Activated CD4-positive, alpha-beta T cell treated with anti-CD3 and anti-CD28 coated beads, Interleukin-2, amount 10 ng/mL, durations not matched to agents 24 days and 14 days (primary cell): ENCODE measurements at regions not wholly inside any gene's neighbourhood (a gene's known extent, or its start where the extent isn't known, plus 50 kb on each side); places are given as distances from the start of the nearest gene placed in this dataset.

Experiments
- DNase-seq: peaks from one replicate; pipeline ENCODE4 v3.0.0; 2022
- H3K27ac Mint-ChIP-seq: one replicate; pipeline ENCODE4 v1.8.0; 2022; ENCODE audit warnings: mild to moderate bottlenecking, mixed read lengths
- H3K27me3 Mint-ChIP-seq: one replicate; pipeline ENCODE4 v1.8.0; 2022; ENCODE audit warnings: mixed read lengths
- H3K36me3 Mint-ChIP-seq: one replicate; pipeline ENCODE4 v1.8.0; 2022; ENCODE audit warnings: low read depth, mild to moderate bottlenecking, mixed read lengths
- H3K4me1 Mint-ChIP-seq: one replicate; pipeline ENCODE4 v1.8.0; 2021; ENCODE audit warnings: mixed read lengths
- H3K4me3 Mint-ChIP-seq: one replicate; pipeline ENCODE4 v1.8.0; 2022; ENCODE audit warnings: mild to moderate bottlenecking, moderate library complexity, mixed read lengths
- H3K9me3 Mint-ChIP-seq: one replicate; pipeline ENCODE4 v1.8.0; 2021; ENCODE audit warnings: mixed read lengths
- intact Hi-C: fragments of 100-400 bp; cut with micrococcal nuclease; formaldehyde crosslinking; loops from one replicate; pipeline ENCODE4 v1.15.1; 2023

DNA sequence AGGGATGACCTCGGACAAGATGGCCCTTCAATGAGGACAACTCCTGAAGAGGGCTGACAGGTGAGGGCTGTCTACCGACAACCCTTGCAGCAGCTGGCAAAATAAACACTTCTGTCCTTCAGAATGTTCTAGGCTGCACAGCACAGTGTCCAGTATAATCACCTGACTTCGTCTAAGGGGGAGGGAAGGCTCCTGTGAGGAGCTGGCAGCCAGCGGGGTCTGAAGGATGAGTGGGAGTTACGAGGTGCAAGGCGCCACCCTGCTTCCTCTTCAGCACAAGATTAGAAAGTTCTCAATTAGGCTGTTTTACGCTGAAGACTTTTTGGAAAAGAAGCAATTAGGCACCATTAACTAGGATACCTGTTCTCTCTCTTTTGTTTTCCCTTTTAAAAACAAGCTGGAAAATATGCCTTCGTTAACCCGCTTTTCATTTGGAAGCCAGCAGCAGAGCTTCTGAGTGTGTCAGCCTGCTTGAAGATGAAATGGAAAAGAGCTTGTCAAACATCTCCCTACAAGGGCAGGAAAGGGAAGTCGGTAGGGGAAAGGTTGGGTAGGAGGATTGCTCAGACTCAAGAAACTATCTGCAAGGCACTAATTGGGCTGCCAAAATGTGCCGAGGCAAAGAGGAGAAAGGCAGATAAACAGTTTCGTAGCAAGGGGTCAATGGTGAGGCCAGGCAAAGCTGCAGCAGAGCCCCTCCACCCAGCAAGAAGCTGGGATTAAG, 592.2 kb upstream of the CADM1 start:
- Mint-ChIP-seq H3K36me3 (no peaks in the 10 kb centered on the region), H3K4me3 (no peak overlapping the region), H3K27me3 (no peaks in the 10 kb centered on the region), H3K27ac (no peak overlapping the region), H3K9me3 (no peaks in the 10 kb centered on the region), H3K4me1 (no peaks in the 10 kb centered on the region)
- intact Hi-C loops = no loop called here
- no peak for DNase-seq

DNA sequence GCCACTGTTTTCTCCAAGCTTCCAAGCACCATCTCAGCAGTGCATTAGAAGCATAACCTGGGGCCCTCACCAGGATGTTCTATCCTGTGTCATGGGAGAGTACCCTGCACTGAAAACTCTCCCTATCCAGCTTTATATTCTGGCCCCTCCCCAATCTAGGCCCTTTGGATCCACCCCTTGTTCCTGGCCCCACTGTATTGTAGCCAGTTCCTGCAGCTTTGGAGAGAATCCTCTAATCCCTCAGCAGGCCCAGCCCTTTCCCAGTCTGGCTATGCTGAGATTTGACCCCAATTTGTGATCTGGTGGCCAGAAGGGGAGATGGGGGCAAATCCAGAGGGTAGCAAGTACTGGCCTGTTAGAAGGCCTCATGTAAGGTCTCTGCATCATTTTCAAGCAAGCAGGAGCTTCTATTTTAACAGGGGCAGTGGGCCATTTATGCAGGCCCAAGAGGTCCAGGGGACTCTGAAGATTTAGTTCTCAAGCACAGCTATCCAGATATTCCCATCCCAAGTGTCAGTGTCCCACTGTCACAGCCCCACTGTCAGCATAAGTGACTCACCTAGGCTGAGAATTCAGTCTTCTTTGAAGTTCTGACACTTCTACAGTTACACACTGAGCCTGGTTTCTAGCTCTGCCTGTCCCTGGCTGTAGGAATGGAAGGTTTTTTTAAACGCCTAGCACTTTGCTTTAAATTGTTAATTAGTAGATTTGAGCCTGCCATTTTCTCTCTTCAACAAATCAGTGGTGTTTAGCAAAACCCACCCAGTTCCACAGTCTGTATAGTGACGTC, 589.5 kb upstream of the CADM1 start:
- no peak for DNase-seq
- no peaks in the 10 kb centered on the region for H3K9me3 Mint-ChIP-seq
- H3K27ac Mint-ChIP-seq = no peak overlapping the region
- H3K4me1 Mint-ChIP-seq = no peaks in the 10 kb centered on the region
- H3K36me3 Mint-ChIP-seq = no peaks in the 10 kb centered on the region
- no peak overlapping the region for H3K4me3 Mint-ChIP-seq
- no peaks in the 10 kb centered on the region for H3K27me3 Mint-ChIP-seq
- intact Hi-C loops = no loop called here

DNA sequence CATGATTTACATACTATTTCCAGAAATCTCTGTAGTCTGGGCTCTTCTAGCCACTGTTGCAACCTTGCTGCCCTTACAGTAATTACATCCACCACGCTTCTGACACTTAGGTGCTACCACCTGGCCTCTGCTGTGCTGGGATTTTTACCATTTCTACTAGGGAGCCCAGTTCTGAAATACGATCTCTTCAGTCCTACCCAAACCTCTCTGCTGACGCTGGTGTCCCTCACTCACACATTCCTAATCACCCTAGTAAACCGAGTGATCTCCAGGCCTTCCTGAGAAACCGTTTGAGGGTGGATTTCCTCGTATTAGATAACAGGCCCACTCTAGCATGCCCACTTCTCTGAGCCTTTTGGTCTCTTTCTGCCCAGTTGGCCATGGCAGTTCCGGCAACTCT, 588.9 kb upstream of the CADM1 start:
- Mint-ChIP-seq H3K36me3 (no peaks in the 10 kb centered on the region), H3K9me3 (no peaks in the 10 kb centered on the region), H3K27me3 (no peaks in the 10 kb centered on the region), H3K4me1 (no peaks in the 10 kb centered on the region), H3K27ac (no peak overlapping the region), H3K4me3 (no peak overlapping the region)
- intact Hi-C loops = no loop called here
- DNase-seq = no peak

DNA sequence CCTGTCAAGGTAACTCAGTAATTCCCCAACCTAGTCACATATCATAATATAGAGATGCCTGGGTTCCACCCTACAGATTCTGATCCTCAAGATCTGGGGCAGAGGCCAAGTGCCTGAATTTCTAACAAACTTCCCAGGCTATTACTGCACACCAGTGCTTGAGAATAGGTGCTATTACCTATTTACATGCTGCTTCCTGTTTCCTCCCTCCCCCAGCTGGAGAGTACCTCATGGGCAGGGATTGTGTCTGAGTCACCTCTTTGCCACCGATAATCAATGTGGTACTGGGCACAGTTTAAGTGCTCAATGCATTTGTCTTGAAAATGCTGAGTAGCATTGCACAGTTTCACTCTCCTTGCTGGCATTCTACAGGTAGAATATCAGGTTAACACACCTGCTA, 582.2 kb upstream of the CADM1 start:
- H3K27me3 Mint-ChIP-seq = no peaks in the 10 kb centered on the region
- H3K27ac Mint-ChIP-seq = no peak overlapping the region
- DNase-seq = no peak
- intact Hi-C loops = no loop called here
- H3K4me1 Mint-ChIP-seq = no peaks in the 10 kb centered on the region
- no peak overlapping the region for H3K4me3 Mint-ChIP-seq
- no peaks in the 10 kb centered on the region for H3K36me3 Mint-ChIP-seq
- no peaks in the 10 kb centered on the region for H3K9me3 Mint-ChIP-seq

DNA sequence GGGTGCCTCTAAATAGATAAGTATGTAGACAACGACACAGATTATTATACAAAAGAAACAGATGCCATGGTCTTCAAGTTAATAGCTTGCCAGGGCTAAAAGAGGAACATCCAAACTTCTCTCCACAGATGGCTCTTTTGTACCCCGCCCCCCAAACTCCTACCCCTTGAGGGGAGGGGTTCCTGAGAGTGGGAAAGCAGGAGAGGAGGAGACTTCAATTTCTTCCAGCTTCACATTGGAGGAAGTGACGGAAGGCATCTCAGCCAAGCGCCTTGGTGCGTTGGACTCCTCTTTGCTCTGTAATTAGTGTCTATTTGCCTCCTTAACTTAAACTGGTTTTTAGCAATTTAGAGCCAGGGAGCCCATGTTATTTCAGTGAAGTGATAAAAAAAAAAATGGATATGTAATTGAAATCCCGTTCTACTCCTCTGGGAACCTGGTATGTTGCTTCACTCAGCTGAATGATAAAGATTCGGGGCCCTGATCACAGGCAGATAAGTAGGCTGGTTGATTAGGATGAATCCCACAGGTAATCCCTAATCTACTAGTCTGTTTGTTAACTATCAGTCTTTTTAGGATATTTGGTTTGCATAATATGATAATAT, 580.9 kb upstream of the CADM1 start:
- no peaks in the 10 kb centered on the region for H3K36me3 Mint-ChIP-seq
- H3K9me3 Mint-ChIP-seq = no peaks in the 10 kb centered on the region
- H3K4me1 Mint-ChIP-seq = no peaks in the 10 kb centered on the region
- DNase-seq = no peak
- H3K27ac Mint-ChIP-seq = no peak overlapping the region
- intact Hi-C loops = no loop called here
- no peak overlapping the region for H3K4me3 Mint-ChIP-seq
- H3K27me3 Mint-ChIP-seq = no peaks in the 10 kb centered on the region

DNA sequence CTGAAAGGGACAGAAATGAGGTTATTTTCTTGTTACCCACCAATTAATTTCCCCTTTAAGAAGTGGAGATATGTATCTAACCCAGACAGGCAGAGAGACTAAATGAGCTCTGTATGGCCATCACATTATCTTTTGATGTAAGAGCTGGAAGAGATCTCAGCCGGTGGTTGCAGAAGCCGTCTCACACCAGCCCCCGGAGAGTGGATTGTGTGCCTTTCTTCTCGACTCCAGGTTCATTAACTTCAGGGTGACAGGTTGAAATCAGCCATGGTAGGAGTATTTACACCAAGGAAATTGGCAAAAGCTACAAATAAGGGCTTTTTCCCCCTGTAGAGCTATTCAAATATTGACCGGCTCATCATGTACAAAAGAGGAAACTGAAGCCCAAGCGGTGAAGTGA, 580.3 kb upstream of the CADM1 start:
- no peak overlapping the region for H3K4me3 Mint-ChIP-seq
- DNase-seq = no peak
- no peaks in the 10 kb centered on the region for H3K36me3 Mint-ChIP-seq
- H3K4me1 Mint-ChIP-seq = no peaks in the 10 kb centered on the region
- intact Hi-C loops = no loop called here
- H3K9me3 Mint-ChIP-seq = no peaks in the 10 kb centered on the region
- H3K27me3 Mint-ChIP-seq = no peaks in the 10 kb centered on the region
- no peak overlapping the region for H3K27ac Mint-ChIP-seq

DNA sequence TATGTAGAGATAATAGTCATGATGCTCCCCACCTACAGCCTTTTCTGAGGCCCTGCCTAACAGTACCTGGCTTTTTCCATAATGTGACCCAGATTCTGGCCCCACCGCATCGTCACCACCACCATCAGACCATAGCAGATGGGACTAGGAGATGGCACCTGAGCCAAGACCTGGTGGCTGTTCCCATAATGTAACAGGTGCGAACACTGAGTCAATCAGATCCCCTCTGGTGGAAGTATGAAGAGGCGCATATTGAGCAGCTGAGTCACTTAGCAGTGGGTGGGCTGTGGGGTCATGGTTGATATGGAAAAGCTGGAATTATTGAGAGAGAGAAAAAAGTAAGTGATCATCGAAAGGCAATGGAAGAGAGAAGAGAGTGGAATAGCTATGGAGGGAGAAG, 578.0 kb upstream of the CADM1 start:
- no peaks in the 10 kb centered on the region for H3K4me1 Mint-ChIP-seq
- H3K9me3 Mint-ChIP-seq = no peaks in the 10 kb centered on the region
- DNase-seq = no peak
- H3K27ac Mint-ChIP-seq = no peak overlapping the region
- no peaks in the 10 kb centered on the region for H3K27me3 Mint-ChIP-seq
- intact Hi-C loops = no loop called here
- H3K4me3 Mint-ChIP-seq = no peak overlapping the region
- no peaks in the 10 kb centered on the region for H3K36me3 Mint-ChIP-seq

DNA sequence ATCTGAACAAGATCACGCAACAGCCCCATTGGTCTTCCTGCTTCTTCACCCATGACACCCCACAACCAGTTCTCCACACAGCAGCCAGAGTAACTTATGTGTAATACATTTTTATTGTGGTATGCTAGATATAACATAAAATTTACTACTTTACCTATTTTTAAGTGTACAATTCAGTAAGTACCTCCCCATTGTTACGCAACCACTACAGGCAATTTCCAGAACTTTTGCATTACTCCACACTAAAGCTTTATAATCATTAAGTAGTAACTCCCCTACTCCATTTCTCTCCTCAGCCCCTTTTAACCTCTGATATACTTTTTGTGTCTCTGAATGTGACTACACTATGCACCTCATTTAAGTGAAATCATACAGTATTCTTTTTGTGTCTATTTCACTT, 575.4 kb upstream of the CADM1 start:
- Mint-ChIP-seq H3K4me3 (no peak overlapping the region), H3K27me3 (no peaks in the 10 kb centered on the region), H3K4me1 (no peaks in the 10 kb centered on the region), H3K9me3 (no peaks in the 10 kb centered on the region), H3K27ac (no peak overlapping the region), H3K36me3 (no peaks in the 10 kb centered on the region)
- intact Hi-C loops = no loop called here
- DNase-seq = no peak

DNA sequence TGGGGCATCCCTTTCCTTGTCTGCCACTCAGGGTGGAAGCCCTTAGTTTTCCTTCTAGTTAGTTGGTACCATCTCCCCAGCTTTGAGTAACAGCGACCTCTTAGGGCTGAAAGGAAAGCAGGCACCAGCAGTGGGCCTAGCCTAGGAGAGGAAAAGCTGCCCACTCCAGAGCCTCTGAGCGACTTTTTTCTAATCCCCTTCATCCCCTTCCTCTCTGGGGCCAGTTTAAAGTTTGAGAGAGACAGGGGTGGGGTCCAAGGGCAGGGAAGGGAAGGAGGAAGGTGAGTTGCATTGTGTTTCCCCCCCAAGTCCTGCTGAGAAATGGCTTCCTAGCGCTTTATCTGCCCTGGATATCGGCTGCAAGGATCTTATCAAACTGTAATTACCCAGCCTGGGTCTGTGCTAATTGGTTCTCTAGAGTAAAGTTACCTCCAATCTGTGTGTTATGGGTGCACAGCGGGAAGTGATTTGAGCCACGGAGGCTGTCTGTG, 573.9 kb upstream of the CADM1 start:
- Mint-ChIP-seq H3K4me3 (no peak overlapping the region), H3K9me3 (no peaks in the 10 kb centered on the region), H3K27me3 (no peaks in the 10 kb centered on the region), H3K36me3 (no peaks in the 10 kb centered on the region), H3K4me1 (no peaks in the 10 kb centered on the region), H3K27ac (no peak overlapping the region)
- DNase-seq = no peak
- intact Hi-C loops = no loop called here

DNA sequence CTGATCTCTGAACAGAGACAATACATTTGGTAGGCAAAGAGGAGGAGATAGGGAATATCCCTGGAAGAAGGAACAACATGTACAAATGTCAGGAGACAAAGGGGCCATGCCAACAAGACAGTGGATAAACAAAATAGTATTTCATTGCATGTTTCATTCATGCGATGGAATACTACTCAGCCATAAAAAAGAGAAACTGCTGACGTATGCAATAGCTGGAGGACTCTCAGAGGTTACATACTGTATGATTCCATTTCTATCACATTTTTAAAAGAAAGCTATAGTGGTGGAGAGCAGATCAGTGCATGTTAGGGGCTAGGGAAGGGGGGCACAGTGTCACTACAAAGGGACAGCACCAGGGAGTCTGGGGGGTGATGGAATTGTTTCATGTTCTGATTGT, 572.9 kb upstream of the CADM1 start:
- Mint-ChIP-seq H3K27me3 (no peaks in the 10 kb centered on the region), H3K36me3 (no peaks in the 10 kb centered on the region), H3K27ac (no peak overlapping the region), H3K4me3 (no peak overlapping the region), H3K9me3 (no peaks in the 10 kb centered on the region), H3K4me1 (no peaks in the 10 kb centered on the region)
- intact Hi-C loops = no loop called here
- DNase-seq = no peak

DNA sequence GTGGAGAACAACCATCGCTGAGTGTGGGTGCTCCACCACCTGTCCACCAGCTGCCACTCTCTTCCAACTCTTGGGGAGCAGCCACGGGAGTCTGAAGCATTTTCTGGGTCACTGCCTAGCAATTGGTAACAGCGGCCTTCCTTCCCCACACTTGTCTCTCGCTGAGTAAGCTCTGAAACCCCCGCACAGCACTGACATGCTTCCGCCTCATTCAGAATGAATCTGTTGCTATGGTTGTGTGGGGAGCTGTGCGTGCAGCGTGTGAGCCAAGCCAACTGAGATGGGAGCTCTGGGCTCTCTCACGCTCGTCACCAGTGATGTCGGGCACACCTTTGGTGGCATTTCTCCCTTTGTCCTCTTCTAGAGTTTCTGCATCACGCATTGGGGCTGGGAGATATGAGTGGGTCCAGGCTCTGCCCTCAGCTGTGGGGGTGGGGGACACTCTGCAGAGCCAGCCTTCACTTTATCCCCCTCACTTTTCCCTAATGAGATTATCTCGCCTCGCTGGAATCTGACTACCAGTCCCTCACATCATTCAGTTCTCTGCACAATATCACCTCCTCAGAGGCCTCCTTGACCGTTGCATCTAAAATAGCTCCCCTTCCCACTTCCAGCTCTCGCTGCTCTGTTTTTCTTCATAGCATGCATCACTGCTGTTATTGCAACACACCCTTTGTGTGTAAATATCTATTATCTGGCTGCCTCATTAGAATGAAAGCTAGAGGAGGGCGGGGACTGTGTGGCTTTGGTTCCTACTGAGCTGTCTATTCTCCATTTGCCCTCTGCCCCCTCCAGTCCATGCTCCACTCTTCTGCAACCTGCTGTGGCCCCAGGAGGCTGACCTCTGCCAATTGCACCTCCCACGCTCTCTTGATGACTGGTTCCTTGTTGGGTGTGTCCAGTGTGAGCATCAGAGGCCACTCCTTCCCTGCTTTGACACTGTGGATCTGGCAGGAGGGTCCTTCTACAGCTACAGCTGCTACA, 569.9 kb upstream of the CADM1 start:
- intact Hi-C loops = no loop called here
- Mint-ChIP-seq H3K27me3 (no peaks in the 10 kb centered on the region), H3K27ac (no peak overlapping the region), H3K4me1 (no peaks in the 10 kb centered on the region), H3K9me3 (no peaks in the 10 kb centered on the region), H3K4me3 (no peak overlapping the region), H3K36me3 (no peaks in the 10 kb centered on the region)
- no peak for DNase-seq

DNA sequence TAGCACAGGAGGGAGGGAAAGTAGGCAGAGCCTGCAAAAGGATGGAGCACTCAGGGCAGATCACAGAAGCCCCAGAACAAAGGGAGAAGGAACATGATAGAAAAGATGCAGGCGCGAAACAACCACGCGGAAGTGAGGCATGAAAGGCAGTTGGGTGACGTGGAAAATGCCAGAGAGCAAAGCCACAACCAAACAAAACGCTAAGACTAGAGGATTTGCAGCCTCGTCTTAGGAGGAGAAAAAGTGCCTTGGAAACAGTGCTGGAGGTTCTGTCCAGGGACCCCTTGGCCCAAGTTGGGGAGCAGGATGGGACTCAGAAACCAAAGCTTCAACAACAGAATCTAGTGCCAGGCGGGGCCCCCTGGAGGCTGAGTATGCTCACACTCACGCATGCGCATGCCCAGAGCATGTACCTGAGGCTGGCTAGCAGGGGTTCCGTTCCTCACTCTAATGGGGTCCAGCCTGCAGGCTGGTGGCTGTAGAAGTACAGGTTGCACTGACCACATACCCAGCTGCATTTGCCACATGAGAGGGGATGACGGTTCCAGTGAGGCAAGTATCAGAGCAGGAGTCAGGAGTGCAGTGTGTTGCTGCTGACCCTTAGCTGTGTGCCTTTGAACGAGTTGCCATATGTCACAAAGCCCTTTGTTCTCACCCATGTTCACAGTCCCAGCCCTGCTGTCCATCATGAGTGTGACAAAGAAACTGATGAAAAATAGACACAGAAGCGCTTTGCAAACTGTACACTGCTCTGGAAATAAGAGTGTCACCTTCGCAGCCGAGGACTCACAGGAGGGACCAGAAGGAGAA, 568.6 kb upstream of the CADM1 start:
- no peak overlapping the region for H3K27ac Mint-ChIP-seq
- no peak for DNase-seq
- intact Hi-C loops = no loop called here
- H3K36me3 Mint-ChIP-seq = no peaks in the 10 kb centered on the region
- no peaks in the 10 kb centered on the region for H3K4me1 Mint-ChIP-seq
- H3K27me3 Mint-ChIP-seq = no peaks in the 10 kb centered on the region
- no peak overlapping the region for H3K4me3 Mint-ChIP-seq
- no peaks in the 10 kb centered on the region for H3K9me3 Mint-ChIP-seq

DNA sequence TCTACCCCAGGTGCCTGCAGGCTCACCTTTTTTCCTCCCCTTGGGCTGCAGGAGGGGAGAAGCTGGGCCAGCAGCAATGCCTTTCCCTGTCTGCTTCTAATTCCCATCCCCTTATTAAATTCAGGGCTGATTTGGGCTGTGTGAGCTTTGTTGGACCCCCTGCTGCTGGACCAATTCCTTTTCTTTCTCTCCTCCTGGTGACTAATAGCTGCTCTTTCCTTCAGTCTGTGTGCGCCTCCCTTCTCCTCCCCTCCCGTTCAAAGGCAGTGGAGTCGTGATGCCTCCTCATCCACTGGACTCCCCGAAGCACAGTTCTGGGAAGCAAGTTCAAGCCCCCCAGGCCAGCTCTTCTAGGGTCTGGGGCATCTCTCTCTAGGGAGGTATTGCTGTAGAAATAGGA, 567.9 kb upstream of the CADM1 start:
- no peaks in the 10 kb centered on the region for H3K27me3 Mint-ChIP-seq
- no peaks in the 10 kb centered on the region for H3K36me3 Mint-ChIP-seq
- H3K27ac Mint-ChIP-seq = no peak overlapping the region
- intact Hi-C loops = no loop called here
- no peaks in the 10 kb centered on the region for H3K4me1 Mint-ChIP-seq
- H3K4me3 Mint-ChIP-seq = no peak overlapping the region
- no peak for DNase-seq
- no peaks in the 10 kb centered on the region for H3K9me3 Mint-ChIP-seq
